CD4-positive, alpha-beta T cell (primary cell): ENCODE measurements at regions not wholly inside any gene's neighbourhood (a gene's known extent, or its start where the extent isn't known, plus 50 kb on each side); places are given as distances from the start of the nearest gene placed in this dataset.

Experiments
- ATAC-seq: fragments of 200-7000 bp; cut with Tn5 transposase; one replicate; pipeline ENCODE4 v1.10.0; 2022; ENCODE audit warnings: mild to moderate bottlenecking; ENCODE audit not compliant: poor library complexity
- CTCF ChIA-PET: fragments of 350-600 bp; sonication (Branson Sonifier 250); formaldehyde crosslinking; loops from one replicate; lab custom pipeline; 2021; ENCODE audit warnings: antibody characterized with exemption, inconsistent platforms; lab: Charles Lee
- POLR2A ChIA-PET: fragments of 350-600 bp; sonication (Branson Sonifier 250); formaldehyde crosslinking; loops from one replicate; lab custom pipeline; 2021; ENCODE audit warnings: antibody characterized with exemption, inconsistent platforms; lab: Charles Lee
- DNase-seq, 14 experiments: peaks; one replicate each; pipeline ENCODE4 v3.0.0-alpha.2; 2013 to 2020; ENCODE audit warnings: mixed read lengths in 2 of 14
- H3K27ac ChIP-seq, 2 donors: one replicate each; pipeline versions ENCODE4 v1.5.1 to v1.7.0; 2013; ENCODE audit warnings: low read length in 2 of 2, low read depth in 1 of 2, mild to moderate bottlenecking in 1 of 2
- H3K27me3 ChIP-seq, 2 experiments: 1 replicate in 1 of 2; 2 replicates in 1 of 2; pipeline versions ENCODE4 v1.6.1 to v1.7.0; 2013; ENCODE audit warnings: low read length in 2 of 2, control low read depth in 1 of 2, mild to moderate bottlenecking in 1 of 2, moderate library complexity in 1 of 2; ENCODE audit not compliant: insufficient read depth in 2 of 2, control insufficient read depth in 1 of 2
- H3K36me3 ChIP-seq: one replicate; pipeline ENCODE4 v1.6.1; 2013; ENCODE audit warnings: low read length, control low read depth; ENCODE audit not compliant: insufficient read depth
- H3K4me1 ChIP-seq: one replicate; pipeline ENCODE4 v1.6.1; 2013; ENCODE audit warnings: low read length, control low read depth; ENCODE audit not compliant: insufficient read depth
- H3K4me3 ChIP-seq: one replicate; pipeline ENCODE4 v1.5.1; 2013; ENCODE audit warnings: mild to moderate bottlenecking, low read length, moderate library complexity
- H3K9me3 ChIP-seq, 2 experiments: 1 replicate in 1 of 2; 2 replicates in 1 of 2; pipeline versions ENCODE4 v1.6.1 to v1.7.0; 2013; ENCODE audit warnings: low read length in 2 of 2, mild to moderate bottlenecking in 2 of 2, control low read depth in 1 of 2, moderate library complexity in 1 of 2; ENCODE audit not compliant: control insufficient read depth in 1 of 2, insufficient read depth in 1 of 2
- H3K27ac Mint-ChIP-seq: one replicate; pipeline ENCODE4 v1.8.0; 2020; ENCODE audit warnings: mixed read lengths
- H3K27me3 Mint-ChIP-seq: one replicate; pipeline ENCODE4 v1.8.0; 2021; ENCODE audit warnings: mixed read lengths
- H3K36me3 Mint-ChIP-seq: one replicate; pipeline ENCODE4 v1.8.0; 2021; ENCODE audit warnings: low read depth, mixed read lengths
- H3K4me1 Mint-ChIP-seq: one replicate; pipeline ENCODE4 v1.8.0; 2021; ENCODE audit warnings: low read depth, mixed read lengths
- H3K4me3 Mint-ChIP-seq: one replicate; pipeline ENCODE4 v1.8.0; 2020; ENCODE audit warnings: mild to moderate bottlenecking, mixed read lengths
- H3K9me3 Mint-ChIP-seq: one replicate; pipeline ENCODE4 v1.8.0; 2020; ENCODE audit warnings: mixed read lengths
- CTCF ChIP-seq: fragments of 200-600 bp; IDR thresholded peaks from one replicate; pipeline ENCODE4 v1.8.0; 2022; ENCODE audit warnings: antibody characterized with exemption, mild to moderate bottlenecking
- intact Hi-C, 2 experiments: fragments of 100-400 bp; cut with DNase I in 1 of 2; cut with micrococcal nuclease in 1 of 2; formaldehyde crosslinking; loops; one replicate each; pipeline versions ENCODE4 v1.15.1 to v1.9.0; 2023 to 2025; cut with DNase I, micrococcal nuclease

GRCh38 chr6:113141901-113142300, 715.2 kb upstream of the MARCKS start:
- no peak overlapping the region for H3K4me3 Mint-ChIP-seq
- H3K4me1 Mint-ChIP-seq: no peaks in the 10 kb centered on the region
- Histone ChIP-seq H3K27me3 (no peaks in the 10 kb centered on the region), H3K27ac (no peak overlapping the region), H3K9me3 (peaks cover 0 to 3% of the 10 kb centered on the region in 2 experiments), H3K36me3 (no peaks in the 10 kb centered on the region), H3K4me3 (no peak overlapping the region), H3K4me1 (no peaks in the 10 kb centered on the region)
- ChIA-PET CTCF (no interaction called here), POLR2A (no interaction called here)
- no peak for TF ChIP-seq CTCF
- H3K9me3 Mint-ChIP-seq: no peaks in the 10 kb centered on the region
- intact Hi-C loops: no loop called here
- H3K27ac Mint-ChIP-seq: no peak overlapping the region
- no peak for DNase-seq
- ATAC-seq: no peak
- no peaks in the 10 kb centered on the region for H3K27me3 Mint-ChIP-seq
- no peaks in the 10 kb centered on the region for H3K36me3 Mint-ChIP-seq

DNA sequence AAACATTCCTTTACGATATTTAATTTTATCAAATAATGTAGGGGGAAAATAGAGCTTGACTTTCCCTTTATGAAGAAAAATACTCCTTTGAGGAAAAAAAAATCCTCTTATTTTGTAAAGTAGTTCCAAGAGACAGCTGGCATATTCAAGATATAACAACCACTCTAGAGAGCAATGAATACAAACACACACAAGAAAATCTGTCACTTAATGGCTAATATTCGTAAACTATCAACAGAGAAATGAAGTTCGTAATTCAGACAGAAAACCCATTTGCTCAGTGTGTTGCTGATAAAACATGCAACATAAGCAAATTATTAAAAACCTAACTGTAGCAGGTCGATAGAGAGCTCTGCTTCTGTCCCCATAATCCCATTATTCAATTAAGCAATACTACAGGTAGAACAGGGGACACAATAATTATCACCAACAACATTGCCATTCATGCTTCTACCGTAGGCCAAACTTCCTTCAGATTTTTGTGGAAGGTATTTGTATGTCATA, 714.4 kb upstream of the MARCKS start:
- no peaks in the 10 kb centered on the region for H3K36me3 ChIP-seq
- Mint-ChIP-seq H3K27ac (no peak overlapping the region), H3K36me3 (no peaks in the 10 kb centered on the region), H3K9me3 (no peaks in the 10 kb centered on the region), H3K4me1 (no peaks in the 10 kb centered on the region), H3K27me3 (no peaks in the 10 kb centered on the region), H3K4me3 (no peak overlapping the region)
- H3K27me3 ChIP-seq: no peaks in the 10 kb centered on the region
- ATAC-seq (no peak), DNase-seq (no peak)
- H3K4me1 ChIP-seq: no peaks in the 10 kb centered on the region
- no peaks in the 10 kb centered on the region for H3K9me3 ChIP-seq
- TF ChIP-seq CTCF: no peak
- ChIA-PET POLR2A (no interaction called here), CTCF (no interaction called here)
- H3K27ac ChIP-seq: no peak overlapping the region
- no peak overlapping the region for H3K4me3 ChIP-seq
- intact Hi-C loops: no loop called here

GRCh38 chr6:113143206-113143605, 713.9 kb upstream of the MARCKS start:
- no peaks in the 10 kb centered on the region for H3K4me1 Mint-ChIP-seq
- no peaks in the 10 kb centered on the region for H3K9me3 Mint-ChIP-seq
- H3K36me3 Mint-ChIP-seq: no peaks in the 10 kb centered on the region
- no peak overlapping the region for H3K27ac ChIP-seq
- no peaks in the 10 kb centered on the region for H3K9me3 ChIP-seq
- no peaks in the 10 kb centered on the region for H3K36me3 ChIP-seq
- no peak overlapping the region for H3K4me3 Mint-ChIP-seq
- no peak overlapping the region for H3K27ac Mint-ChIP-seq
- ChIA-PET POLR2A (no interaction called here), CTCF (no interaction called here)
- no peak for TF ChIP-seq CTCF
- no peaks in the 10 kb centered on the region for H3K27me3 Mint-ChIP-seq
- H3K4me1 ChIP-seq: no peaks in the 10 kb centered on the region
- no peak for DNase-seq
- intact Hi-C loops: no loop called here
- no peak overlapping the region for H3K4me3 ChIP-seq
- no peak for ATAC-seq
- no peaks in the 10 kb centered on the region for H3K27me3 ChIP-seq
